H9 (cell line): ENCODE measurements at regions not wholly inside any gene's neighbourhood (a gene's known extent, or its start where the extent isn't known, plus 50 kb on each side); places are given as distances from the start of the nearest gene placed in this dataset.

Source experiments
- DNase-seq: peaks from one replicate; pipeline ENCODE4 v3.0.0-alpha.2; 2017
- H2AFZ ChIP-seq: one replicate; pipeline ENCODE4 v1.6.1; 2013; ENCODE audit warnings: mild to moderate bottlenecking, low read length, control low read depth, moderate library complexity
- H2AK5ac ChIP-seq: 2 replicates; pipeline ENCODE4 v1.6.1; 2013; ENCODE audit warnings: low read length, control low read depth, mixed read lengths; ENCODE audit not compliant: insufficient read length
- H2BK120ac ChIP-seq: one replicate; pipeline ENCODE4 v1.6.1; 2013; ENCODE audit warnings: low read depth, mild to moderate bottlenecking, low read length, control low read depth, inconsistent platforms; ENCODE audit not compliant: poor library complexity, severe bottlenecking
- H2BK12ac ChIP-seq: 2 replicates; pipeline ENCODE4 v1.6.1; 2013; ENCODE audit warnings: low read length, control low read depth, mixed read lengths, low read depth; ENCODE audit not compliant: insufficient read length
- H2BK15ac ChIP-seq: 2 replicates; pipeline ENCODE4 v1.6.1; 2013; ENCODE audit warnings: low read depth, low read length, control low read depth
- H2BK20ac ChIP-seq: one replicate; pipeline ENCODE4 v1.6.1; 2013; ENCODE audit warnings: low read depth, mild to moderate bottlenecking, low read length, control low read depth, inconsistent platforms; ENCODE audit not compliant: poor library complexity, severe bottlenecking
- H2BK5ac ChIP-seq: 2 replicates; pipeline ENCODE4 v1.6.1; 2013; ENCODE audit warnings: low read length, control low read depth, mixed read lengths; ENCODE audit not compliant: insufficient read length
- H3K14ac ChIP-seq: 2 replicates; pipeline ENCODE4 v1.6.1; 2013; ENCODE audit warnings: low read length, control low read depth; ENCODE audit not compliant: insufficient read depth
- H3K18ac ChIP-seq: 2 replicates; pipeline ENCODE4 v1.6.1; 2013; ENCODE audit warnings: low read depth, mild to moderate bottlenecking, mixed read lengths, low read length, control low read depth; ENCODE audit not compliant: insufficient read length
- H3K23ac ChIP-seq: 2 replicates; pipeline ENCODE4 v1.6.1; 2013; ENCODE audit warnings: low read length, control low read depth, mixed read lengths, low read depth; ENCODE audit not compliant: insufficient read length
- H3K23me2 ChIP-seq: 2 replicates; pipeline ENCODE4 v1.6.1; 2013; ENCODE audit warnings: low read depth, mild to moderate bottlenecking, mixed read lengths, low read length, control low read depth; ENCODE audit not compliant: insufficient read length, poor library complexity, severe bottlenecking
- H3K27ac ChIP-seq: 2 replicates; pipeline ENCODE4 v1.5.1; 2013; ENCODE audit warnings: low read length, control low read depth, mixed read lengths, low read depth; ENCODE audit not compliant: insufficient read length
- H3K27me3 ChIP-seq: 2 replicates; pipeline ENCODE4 v1.6.1; 2013; ENCODE audit warnings: low read length, control low read depth, inconsistent platforms; ENCODE audit not compliant: insufficient read depth
- H3K4ac ChIP-seq: 2 replicates; pipeline ENCODE4 v1.6.1; 2013; ENCODE audit warnings: low read depth, mild to moderate bottlenecking, control low read depth, inconsistent platforms, low read length, moderate library complexity
- H3K4me1 ChIP-seq: 2 replicates; pipeline ENCODE4 v1.6.1; 2013; ENCODE audit warnings: low read length, control low read depth, inconsistent platforms; ENCODE audit not compliant: insufficient read depth
- H3K4me2 ChIP-seq: 2 replicates; pipeline ENCODE4 v1.6.1; 2013; ENCODE audit warnings: low read length, control low read depth, mixed read lengths; ENCODE audit not compliant: insufficient read length, insufficient read depth
- H3K56ac ChIP-seq: 2 replicates; pipeline ENCODE4 v1.6.1; 2013; ENCODE audit warnings: low read depth, mild to moderate bottlenecking, mixed read lengths, low read length, control low read depth; ENCODE audit not compliant: insufficient read length
- H3K79me1 ChIP-seq: 2 replicates; pipeline ENCODE4 v1.6.1; 2013; ENCODE audit warnings: low read depth, mild to moderate bottlenecking, moderate library complexity, low read length, control low read depth, inconsistent platforms; ENCODE audit not compliant: insufficient read depth, poor library complexity, severe bottlenecking
- H3K79me2 ChIP-seq: 2 replicates; pipeline ENCODE4 v1.6.1; 2013; ENCODE audit warnings: low read length, control low read depth, inconsistent platforms; ENCODE audit not compliant: insufficient read depth
- H3K9ac ChIP-seq: 2 replicates; pipeline ENCODE4 v1.6.1; 2013; ENCODE audit warnings: low read length, control low read depth, mixed read lengths; ENCODE audit not compliant: insufficient read length; ENCODE audit errors: extremely low read depth
- H3K9me3 ChIP-seq: one replicate; pipeline ENCODE4 v1.6.1; 2013; ENCODE audit warnings: low read depth, low read length, inconsistent platforms; ENCODE audit not compliant: control insufficient read depth
- H3T11ph ChIP-seq: one replicate; pipeline ENCODE4 v1.6.1; 2013; ENCODE audit warnings: mild to moderate bottlenecking, low read length, control low read depth, inconsistent platforms
- H4K20me1 ChIP-seq: one replicate; pipeline ENCODE4 v1.6.1; 2013; ENCODE audit not compliant: control insufficient read depth, insufficient read length, insufficient read depth
- H4K5ac ChIP-seq: 2 replicates; pipeline ENCODE4 v1.6.1; 2013; ENCODE audit warnings: low read depth, mild to moderate bottlenecking, mixed read lengths, low read length, control low read depth; ENCODE audit not compliant: insufficient read length
- H4K8ac ChIP-seq: replicated peaks from 2 replicates; pipeline ENCODE4 v1.6.1; 2013; ENCODE audit warnings: low read length, control low read depth, mixed read lengths, low read depth; ENCODE audit not compliant: insufficient read length
- H4K91ac ChIP-seq: 2 replicates; pipeline ENCODE4 v1.6.1; 2013; ENCODE audit warnings: low read depth, mild to moderate bottlenecking, moderate library complexity, mixed read lengths, low read length, control low read depth; ENCODE audit not compliant: insufficient read length
- H3K27ac Mint-ChIP-seq, 3 experiments: 2 replicates in 2 of 3; 3 replicates in 1 of 3; pipeline ENCODE4 v1.8.0; 2020 to 2021; ENCODE audit warnings: mixed read lengths in 3 of 3, mild to moderate bottlenecking in 1 of 3, moderate library complexity in 1 of 3
- H3K27me3 Mint-ChIP-seq: 2 replicates; pipeline ENCODE4 v1.8.0; 2021; ENCODE audit warnings: low read depth, mild to moderate bottlenecking, moderate library complexity, mixed read lengths
- H3K36me3 Mint-ChIP-seq, 3 experiments: 2 replicates in 2 of 3; 3 replicates in 1 of 3; pipeline ENCODE4 v1.8.0; 2020 to 2021; ENCODE audit warnings: low read depth in 3 of 3, mixed read lengths in 3 of 3; ENCODE audit not compliant: insufficient read depth in 1 of 3
- H3K4me1 Mint-ChIP-seq, 2 experiments: 2 replicates each; pipeline ENCODE4 v1.8.0; 2020; ENCODE audit warnings: mixed read lengths in 2 of 2
- H3K4me3 Mint-ChIP-seq, 2 experiments: 2 replicates in 1 of 2; 3 replicates in 1 of 2; pipeline ENCODE4 v1.8.0; 2020 to 2021; ENCODE audit warnings: mild to moderate bottlenecking in 2 of 2, mixed read lengths in 2 of 2, moderate library complexity in 1 of 2
- H3K9me3 Mint-ChIP-seq, 2 experiments: 2 replicates in 1 of 2; 3 replicates in 1 of 2; pipeline ENCODE4 v1.8.0; 2020; ENCODE audit warnings: mild to moderate bottlenecking in 2 of 2, mixed read lengths in 2 of 2, moderate library complexity in 1 of 2
- WGBS: extraction: QIAGEN DNeasy Blood & Tissue Kit; methylation state at CpG from one replicate; pipeline ENCODE4 v1.1.7; 2013; ENCODE audit warnings: missing lambda C conversion rate, low lambda C conversion rate, mixed read lengths; ENCODE audit not compliant: insufficient read length; ENCODE audit errors: extremely low coverage; 5-methylcytosine and 5-hydroxymethylcytosine counted together
- TF ChIP-seq, protein P1 (sequence below): fragments of 200-600 bp; sonication (generic); conservative IDR thresholded peaks from 3 replicates; pipeline ENCODE4 v1.8.0; 2021; ENCODE audit warnings: antibody characterized with exemption, mild to moderate bottlenecking

GRCh38 chr14:50013198-50013918 is 103.0 kb downstream of the VCPKMT start:
- Mint-ChIP-seq H3K36me3 (no peaks in the 10 kb centered on the region), H3K4me3 (no peak overlapping the region), H3K4me1 (peaks cover 12 to 19% of the 10 kb centered on the region in 2 experiments), H3K9me3 (no peaks in the 10 kb centered on the region), H3K27me3 (peaks cover 4% of the 10 kb centered on the region; the same call in 1 of the 2 replicates), H3K27ac (no peak overlapping the region)
- Histone ChIP-seq H3K4ac (no peak overlapping the region), H3K27ac (no peak overlapping the region), H2BK120ac (no peak overlapping the region), H3K23ac (no peak overlapping the region), H2BK15ac (no peak overlapping the region), H3K4me2 (no peak overlapping the region), H2BK12ac (no peak overlapping the region), H3K56ac (no peak overlapping the region), H4K5ac (no peak overlapping the region), H2BK20ac (no peak overlapping the region), H3K4me1 (no peaks in the 10 kb centered on the region), H4K8ac (no peak overlapping the region), H3K23me2 (no peaks in the 10 kb centered on the region), H2AFZ (no peak overlapping the region), H3K9me3 (no peaks in the 10 kb centered on the region), H3K18ac (no peak overlapping the region), H3K79me2 (no peaks in the 10 kb centered on the region), H3K14ac (no peak overlapping the region), H3K27me3 (no peaks in the 10 kb centered on the region), H3K79me1 (no peaks in the 10 kb centered on the region), H4K91ac (no peak overlapping the region), H2BK5ac (no peak overlapping the region), H3T11ph (no peak overlapping the region), H3K9ac (no peak overlapping the region), H4K20me1 (no peaks in the 10 kb centered on the region), H2AK5ac (no peak overlapping the region)
- 100% methylated on average over 2 of the region's 7 CpGs for WGBS
- DNase-seq, result no peak
- TF ChIP-seq, protein P1, sequence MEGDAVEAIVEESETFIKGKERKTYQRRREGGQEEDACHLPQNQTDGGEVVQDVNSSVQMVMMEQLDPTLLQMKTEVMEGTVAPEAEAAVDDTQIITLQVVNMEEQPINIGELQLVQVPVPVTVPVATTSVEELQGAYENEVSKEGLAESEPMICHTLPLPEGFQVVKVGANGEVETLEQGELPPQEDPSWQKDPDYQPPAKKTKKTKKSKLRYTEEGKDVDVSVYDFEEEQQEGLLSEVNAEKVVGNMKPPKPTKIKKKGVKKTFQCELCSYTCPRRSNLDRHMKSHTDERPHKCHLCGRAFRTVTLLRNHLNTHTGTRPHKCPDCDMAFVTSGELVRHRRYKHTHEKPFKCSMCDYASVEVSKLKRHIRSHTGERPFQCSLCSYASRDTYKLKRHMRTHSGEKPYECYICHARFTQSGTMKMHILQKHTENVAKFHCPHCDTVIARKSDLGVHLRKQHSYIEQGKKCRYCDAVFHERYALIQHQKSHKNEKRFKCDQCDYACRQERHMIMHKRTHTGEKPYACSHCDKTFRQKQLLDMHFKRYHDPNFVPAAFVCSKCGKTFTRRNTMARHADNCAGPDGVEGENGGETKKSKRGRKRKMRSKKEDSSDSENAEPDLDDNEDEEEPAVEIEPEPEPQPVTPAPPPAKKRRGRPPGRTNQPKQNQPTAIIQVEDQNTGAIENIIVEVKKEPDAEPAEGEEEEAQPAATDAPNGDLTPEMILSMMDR, result no peak
